Astrocyte (in vitro differentiated cells and primary cell): ENCODE measurements at regions not wholly inside any gene's neighbourhood (a gene's known extent, or its start where the extent isn't known, plus 50 kb on each side); places are given as distances from the start of the nearest gene placed in this dataset.

ENCODE experiments used
- CTCF ChIP-seq: IDR thresholded peaks from 2 replicates; pipeline ENCODE4 v1.5.1; 2011; ENCODE audit warnings: low read depth, mild to moderate bottlenecking, inconsistent platforms, low read length, moderate library complexity; ENCODE audit not compliant: insufficient read depth
- EZH2 ChIP-seq: IDR thresholded peaks from 2 replicates; pipeline ENCODE4 v1.6.1; 2012; ENCODE audit warnings: mild to moderate bottlenecking, low read length, inconsistent platforms; ENCODE audit not compliant: insufficient read depth

DNA sequence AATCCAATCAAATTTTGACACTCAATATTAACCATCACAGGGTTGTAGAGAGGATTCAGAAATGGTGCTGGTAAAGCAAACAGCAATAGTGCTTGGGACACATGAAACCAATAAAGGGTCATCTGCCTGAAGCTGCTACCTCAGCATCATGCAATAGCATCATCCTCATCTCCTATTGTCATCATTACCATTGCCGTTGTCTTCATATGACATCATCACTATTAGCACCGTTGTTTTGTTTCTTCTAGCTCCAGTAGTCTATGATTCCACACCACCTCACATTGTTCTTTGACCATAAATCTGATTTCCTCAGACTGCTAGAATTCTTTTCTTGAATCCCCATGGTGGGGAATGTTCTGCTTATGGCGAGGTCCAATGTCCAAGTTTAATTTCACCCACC is 52.8 kb upstream of the GRK3 start:
- TF ChIP-seq CTCF = no peak
- no peak for TF ChIP-seq EZH2
